ENCODE measurements at regions not wholly inside any gene's neighbourhood (a gene's known extent, or its start where the extent isn't known, plus 50 kb on each side); places are given as distances from the start of the nearest gene placed in this dataset.
A peak's percentile ranks its signal among the peaks of the same experiment; 100 is the strongest.
"Not testable (repeated sequence)": the region's sequence is repeated elsewhere in the genome, so short reads cannot be mapped to it uniquely, and the experiment has no call there.

GRCh38 chr10:2882628-2883027 lies 184.7 kb upstream of the PFKP start (continued):
- 0 out of 2 replicates have a peak, but pooled peaks have one; percentile 40 for TF ChIP-seq ATF2 (tag by site-specific recombination; IDR thresholded peaks at IDR 0.05; ENCODE audit: low read depth)

GRCh38 chr10:2881720-2882620 lies 185.4 kb upstream of the PFKP start:
- peak overlapping the region; percentile 73 for H3K27ac ChIP-seq (ENCODE audit: extremely low read depth, low read depth, low read length)
- peaks cover 21% of the 10 kb centered on the region for H3K4me1 ChIP-seq (ENCODE audit: control insufficient read depth, insufficient read depth, low read length)
- TF ChIP-seq REPIN1 (tag by site-specific recombination; IDR thresholded peaks at IDR 0.05; ENCODE audit: low read depth) (no peak), KLF17 (tag by site-specific recombination; IDR thresholded peaks at IDR 0.05) (no peak), ZNF785 (tag by site-specific recombination; IDR thresholded peaks at IDR 0.05) (no peak), BCL11B (tag by site-specific recombination; IDR thresholded peaks at IDR 0.05; ENCODE audit: low read depth) (no peak), ZNF311 (tag by site-specific recombination; IDR thresholded peaks at IDR 0.05; ENCODE audit: borderline replicate concordance) (no peak), ZBTB17 (tag by site-specific recombination; IDR thresholded peaks at IDR 0.05) (peak; percentile 91), ZNF19 (tag by site-specific recombination; IDR thresholded peaks at IDR 0.05; ENCODE audit: low read depth) (no peak), ZNF2 (tag by site-specific recombination; IDR thresholded peaks at IDR 0.05) (0 out of 2 replicates have a peak, but pooled peaks have one; percentile 40), ZBTB1 (tag by site-specific recombination; IDR thresholded peaks at IDR 0.05) (no peak), ZNF843 (tag by site-specific recombination; IDR thresholded peaks at IDR 0.05) (no peak)
- POLR2A ChIA-PET: no interaction called here
- no peaks in the 10 kb centered on the region for H3K36me3 ChIP-seq (ENCODE audit: control insufficient read depth in 2 of 2, insufficient read depth in 1 of 2, low read length in 2 of 2)
- CTCF ChIA-PET: no interaction called here
- H3K4me3 ChIP-seq (ENCODE audit: low read depth, low read length): no peak overlapping the region
- no peaks in the 10 kb centered on the region for H3K9me3 ChIP-seq (ENCODE audit: control insufficient read depth, insufficient read depth, low read depth, low read length)

GRCh38 chr10:2880050-2880449 lies 187.3 kb upstream of the PFKP start:
- TF ChIP-seq ZNF146 (tag by site-specific recombination; IDR thresholded peaks at IDR 0.05) (peak; percentile 98), ZNF580 (tag by site-specific recombination; IDR thresholded peaks at IDR 0.05) (peak; percentile 54; the same call in 1 of the 2 replicates), ZNF202 (tag by site-specific recombination; IDR thresholded peaks at IDR 0.05; ENCODE audit: borderline replicate concordance) (0 out of 2 replicates have a peak, but pooled peaks have one; percentile 32)
- CTCF ChIA-PET; H3K27ac ChIP-seq (ENCODE audit: extremely low read depth, low read depth, low read length); POLR2A ChIA-PET; H3K36me3 ChIP-seq (ENCODE audit: control insufficient read depth in 2 of 2, insufficient read depth in 1 of 2, low read length in 2 of 2); H3K4me3 ChIP-seq (ENCODE audit: low read depth, low read length); H3K9me3 ChIP-seq (ENCODE audit: control insufficient read depth, insufficient read depth, low read depth, low read length): not testable (repeated sequence)
- peaks cover 21% of the 10 kb centered on the region for H3K4me1 ChIP-seq (ENCODE audit: control insufficient read depth, insufficient read depth, low read length)

- Histone ChIP-seq H3K36me3 (ENCODE audit: control insufficient read depth in 2 of 2, insufficient read depth in 1 of 2, low read length in 2 of 2) (no peaks in the 10 kb centered on the region), H3K4me3 (ENCODE audit: low read depth, low read length) (no peak overlapping the region), H3K27ac (ENCODE audit: extremely low read depth, low read depth, low read length) (no peak overlapping the region), H3K9me3 (ENCODE audit: control insufficient read depth, insufficient read depth, low read depth, low read length) (no peaks in the 10 kb centered on the region), H3K4me1 (ENCODE audit: control insufficient read depth, insufficient read depth, low read length) (peaks cover 21% of the 10 kb centered on the region)
- POLR2A ChIA-PET: no interaction called here
- CTCF ChIA-PET: interaction anchor here (0.6 kb wide), 1 partner anchor 150 kb away, joined by 3 read pairs; no protein-coding TSS in a partner anchor
- no peak for TF ChIP-seq ZNF274 (IDR thresholded peaks at IDR 0.05; ENCODE audit: low read length)
- no peak for TF ChIP-seq ZNF274 (tag by site-specific recombination; IDR thresholded peaks at IDR 0.05; ENCODE audit: borderline replicate concordance)
- TF ChIP-seq WT1 (tag by site-specific recombination; IDR thresholded peaks at IDR 0.05): no peak
- no peak for TF ChIP-seq ZNF292 (tag by site-specific recombination; IDR thresholded peaks at IDR 0.05; ENCODE audit: borderline replicate concordance, low read depth)
- no peak for TF ChIP-seq ZNF354C (tag by site-specific recombination; IDR thresholded peaks at IDR 0.05; ENCODE audit: borderline replicate concordance, low read depth)
- TF ChIP-seq ZFP41 (tag by site-specific recombination; IDR thresholded peaks at IDR 0.05; ENCODE audit: borderline replicate concordance): no peak
- TF ChIP-seq KLF8 (tag by site-specific recombination; IDR thresholded peaks at IDR 0.05): no peak
- TF ChIP-seq HOXC10 (CRISPR knock-in tag; IDR thresholded peaks at IDR 0.05): no peak
- no peak for TF ChIP-seq ZNF555 (tag by site-specific recombination; conservative IDR thresholded peaks at IDR 0.05)
- no peak for TF ChIP-seq ZNF843 (tag by site-specific recombination; IDR thresholded peaks at IDR 0.05)
Observed at GRCh38 chr10:2878818-2879217, 188.5 kb upstream of the PFKP start.
